Stimulated activated CD4-positive, alpha-beta T cell treated with anti-CD3 and anti-CD28 coated beads, Interleukin-12 subunit alpha, Interleukin-12 subunit beta, amount 100 ng/mL, for 4 hours (primary cell): ENCODE measurements at regions not wholly inside any gene's neighbourhood (a gene's known extent, or its start where the extent isn't known, plus 50 kb on each side); places are given as distances from the start of the nearest gene placed in this dataset.
"Not testable (repeated sequence)": the region's sequence is repeated elsewhere in the genome, so short reads cannot be mapped to it uniquely, and the experiment has no call there.

Experiments
- DNase-seq: peaks from one replicate; pipeline ENCODE4 v3.0.0-alpha.2; 2020

DNA sequence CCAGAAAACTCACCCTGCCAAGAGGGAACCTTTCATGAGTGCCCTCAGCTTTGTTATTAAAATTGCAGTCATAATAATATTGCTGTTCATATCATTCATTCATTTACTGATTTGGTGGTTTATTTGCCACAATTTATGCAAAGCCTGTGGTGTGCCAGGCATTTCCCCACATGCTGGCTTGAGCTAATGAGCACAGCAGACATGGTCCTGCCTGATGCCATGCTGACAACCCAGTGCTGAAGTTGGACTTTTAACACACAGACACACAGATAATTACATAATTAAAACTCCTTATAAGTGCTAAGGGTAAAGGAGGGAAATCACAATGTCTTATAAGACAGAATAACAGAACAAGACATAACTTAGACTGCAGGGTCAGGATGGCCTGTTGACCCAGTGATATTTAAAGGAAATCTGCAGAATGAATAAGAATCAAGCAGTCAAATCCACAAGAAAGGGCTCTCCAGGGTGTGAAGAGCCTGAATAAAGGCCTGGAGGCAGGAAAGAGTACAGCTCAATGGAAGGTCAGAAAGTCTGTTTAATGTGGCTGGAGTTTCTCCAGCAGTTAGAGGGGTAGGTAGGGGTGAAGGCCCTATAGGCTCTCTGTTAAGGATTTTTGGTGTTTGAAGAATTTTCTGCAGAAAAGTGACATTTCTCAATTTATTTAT lies 196.9 kb upstream of the CDH11 start:
- no peak for DNase-seq

DNA sequence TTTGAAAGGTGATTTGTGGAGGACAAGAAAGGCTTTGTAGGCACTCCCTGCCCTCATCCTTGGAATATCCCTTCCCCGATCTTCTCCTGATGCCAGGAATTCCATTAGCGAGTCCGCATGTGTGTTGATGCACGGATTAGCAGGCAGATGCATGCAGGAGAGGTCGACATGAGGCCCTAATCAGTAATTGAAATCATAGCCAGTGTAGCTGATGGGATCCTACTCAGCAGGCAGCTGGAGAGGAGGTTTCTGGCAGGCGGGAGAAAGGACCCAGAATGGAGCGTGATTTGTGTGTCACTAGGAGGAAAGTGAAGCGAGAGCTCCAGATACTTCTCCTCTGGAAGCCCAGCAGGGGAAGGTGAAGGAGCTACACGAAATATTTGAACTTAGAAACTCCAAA lies 196.3 kb upstream of the CDH11 start:
- DNase-seq = no peak

DNA sequence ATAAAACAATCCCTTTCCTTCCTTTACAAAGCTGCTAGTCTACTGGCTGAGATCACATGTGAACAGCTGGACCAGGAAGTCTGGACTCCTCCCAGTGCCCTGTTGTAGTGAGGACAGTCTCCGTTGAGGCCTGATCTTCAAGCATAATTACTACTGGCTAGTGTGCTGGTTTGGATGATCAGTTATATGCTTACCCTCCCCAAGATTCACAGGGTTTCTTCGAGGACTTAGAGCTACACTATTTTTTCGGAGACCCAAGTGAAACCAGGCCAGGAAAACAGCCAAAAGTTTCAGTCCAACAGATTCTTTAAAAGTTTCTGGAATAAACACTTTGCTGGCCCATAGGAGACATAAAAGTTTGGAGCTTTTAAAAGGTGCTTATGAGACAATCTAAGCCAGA lies 194.9 kb upstream of the CDH11 start:
- no peak for DNase-seq

DNA sequence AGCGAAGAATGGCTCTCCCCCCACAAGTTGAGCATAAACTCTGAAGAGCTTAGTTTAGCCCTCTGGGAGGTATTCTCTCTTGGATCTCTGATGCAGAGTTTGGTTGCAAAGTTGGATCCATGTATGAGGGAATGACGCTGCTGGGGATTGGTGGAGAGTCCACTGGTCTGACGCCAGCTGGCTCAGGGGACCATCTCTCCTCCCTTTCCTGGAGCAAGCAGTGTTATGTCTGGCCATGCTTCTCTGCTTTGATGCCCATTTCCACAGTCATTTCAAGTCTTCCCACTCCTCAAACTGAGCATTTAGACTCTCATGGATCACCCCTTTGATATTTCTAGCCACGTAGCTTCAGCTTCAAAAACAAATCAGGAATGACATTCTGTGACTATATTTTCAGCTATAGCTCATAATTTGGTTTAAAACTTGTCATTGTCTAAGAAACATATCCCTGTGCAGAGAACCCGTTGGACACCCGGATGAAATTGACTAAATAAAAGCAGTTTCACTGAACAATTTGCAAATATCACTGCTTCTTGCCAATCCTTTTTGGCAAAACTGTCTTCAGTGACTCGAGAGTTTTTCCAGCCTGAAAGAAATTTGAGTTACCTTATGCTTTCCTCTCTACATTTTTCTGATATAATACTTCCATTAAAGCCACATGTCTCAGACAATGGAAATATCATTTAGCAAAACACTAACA lies 193.4 kb upstream of the CDH11 start:
- no peak for DNase-seq

DNA sequence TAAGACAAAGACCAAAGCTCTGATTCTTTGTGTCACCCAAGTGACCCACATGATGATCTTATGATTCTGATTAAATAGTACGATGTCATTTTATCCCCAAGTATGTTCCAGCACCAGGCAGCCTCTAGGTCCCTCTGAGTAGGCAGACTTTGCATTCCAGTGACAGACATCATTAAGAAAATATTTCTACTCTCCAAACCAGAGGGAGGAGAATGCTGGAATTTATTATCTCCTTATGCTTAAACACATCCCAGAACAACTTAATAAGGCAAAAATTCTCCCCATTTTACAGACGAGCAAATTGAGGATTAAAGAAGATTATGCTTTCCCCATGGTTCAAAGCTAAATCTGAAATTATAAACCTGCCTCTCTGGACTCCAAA lies 192.8 kb upstream of the CDH11 start:
- DNase-seq = no peak

DNA sequence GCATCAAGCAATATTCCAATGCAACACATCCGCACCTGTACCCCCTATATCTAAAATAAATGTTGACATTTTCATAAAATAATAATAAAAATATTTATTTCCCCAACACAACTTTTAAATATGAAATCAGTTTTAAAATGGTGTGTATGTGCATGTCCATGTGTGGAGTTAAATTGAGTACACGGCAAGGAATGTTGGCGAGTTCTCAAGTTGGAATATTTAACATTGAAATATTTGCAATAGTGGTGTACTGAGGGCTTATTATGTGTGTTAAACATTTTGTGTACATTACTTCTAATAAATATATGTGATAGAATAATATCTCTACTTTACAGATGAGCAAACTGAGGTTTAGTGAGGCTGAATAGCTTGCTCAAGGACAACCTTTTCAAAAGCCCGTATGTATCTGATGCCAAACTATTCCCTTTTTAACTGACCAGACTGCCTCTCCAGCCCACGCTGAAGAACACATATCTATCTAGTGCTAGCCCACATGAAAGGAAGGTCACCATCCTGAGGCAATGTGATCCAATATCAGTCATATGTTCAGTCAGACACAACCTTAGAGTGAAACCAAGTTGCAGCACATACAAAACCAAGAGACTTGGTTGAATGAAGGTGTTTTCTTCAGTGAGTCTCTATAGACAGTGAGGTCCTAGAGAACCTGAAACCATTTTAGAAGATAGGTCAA lies 192.2 kb upstream of the CDH11 start:
- DNase-seq = no peak

DNA sequence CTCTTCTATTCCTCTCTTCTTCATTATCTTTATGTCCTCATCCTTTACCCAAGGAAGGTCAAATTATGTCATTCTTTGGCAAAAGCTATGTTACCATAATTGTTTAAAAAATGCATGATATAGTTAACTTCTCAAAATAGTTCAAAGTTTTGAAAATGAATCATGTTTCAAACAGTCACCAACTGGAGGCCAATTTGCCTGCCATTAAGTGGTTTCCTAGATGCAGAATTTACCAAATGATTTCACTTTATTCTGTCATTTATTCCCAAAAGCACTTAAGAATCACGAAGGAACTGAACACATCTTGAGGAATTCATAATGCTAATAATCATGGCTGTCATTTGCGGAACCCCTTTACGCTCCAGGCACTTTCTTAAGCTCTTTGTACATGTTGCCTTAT lies 190.9 kb upstream of the CDH11 start:
- DNase-seq = no peak

DNA sequence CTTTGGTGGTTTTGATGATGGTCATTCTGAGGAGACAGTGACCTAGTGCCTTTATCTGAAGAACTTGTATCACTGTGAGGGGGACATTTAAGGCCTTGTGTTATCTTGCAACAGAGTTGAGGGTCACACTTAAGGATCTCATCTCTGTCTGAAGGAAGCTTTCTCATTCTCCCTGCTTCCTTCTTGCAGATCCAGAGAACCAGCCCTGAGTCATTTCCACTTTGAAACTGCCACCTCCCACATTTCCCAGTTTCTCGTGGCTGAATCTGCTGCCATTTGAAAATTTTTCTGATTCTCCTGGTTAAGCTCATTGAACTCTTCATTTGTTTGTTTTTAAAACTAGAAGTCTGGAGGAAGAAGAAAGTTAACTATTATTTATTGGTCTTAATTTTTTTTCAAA lies 190.2 kb upstream of the CDH11 start:
- no peak for DNase-seq

DNA sequence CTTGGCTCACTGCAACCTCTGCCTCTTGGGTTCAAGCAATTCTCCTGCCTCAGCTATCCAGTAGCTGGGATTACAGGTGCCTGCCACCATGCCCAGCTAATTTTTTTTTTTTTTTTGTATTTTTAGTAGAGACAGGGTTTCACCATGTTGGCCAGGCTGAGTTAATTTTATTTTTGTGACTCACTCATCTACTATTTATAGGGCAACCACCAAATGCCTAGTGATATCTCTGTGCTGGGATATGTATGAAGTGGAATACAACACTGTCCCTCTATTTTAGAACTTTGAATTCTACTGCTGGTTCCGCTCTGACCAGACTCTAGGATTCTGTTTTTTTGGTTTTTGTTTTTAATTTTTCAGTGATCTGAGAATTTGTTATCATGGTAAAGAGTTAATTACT lies 188.6 kb upstream of the CDH11 start:
- DNase-seq = not testable (repeated sequence)

DNA sequence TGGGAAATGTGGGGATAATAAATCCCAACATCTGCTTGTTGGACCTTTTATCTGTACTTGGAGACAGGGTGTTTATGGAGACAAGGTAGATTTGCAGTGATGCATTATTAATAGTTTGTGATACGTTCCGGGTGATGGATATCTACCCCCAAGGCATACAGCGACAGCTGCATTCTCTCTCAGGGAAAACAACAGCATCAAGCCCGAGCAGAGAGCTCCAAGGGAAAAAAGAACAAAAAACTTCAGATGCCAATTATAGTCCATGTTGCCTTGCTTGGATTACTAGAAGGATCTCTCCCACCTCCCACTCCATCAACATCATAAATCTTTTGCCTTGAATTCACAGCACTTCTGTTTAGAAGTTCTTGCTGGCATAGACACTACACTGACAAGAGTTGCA lies 187.5 kb upstream of the CDH11 start:
- DNase-seq = no peak

DNA sequence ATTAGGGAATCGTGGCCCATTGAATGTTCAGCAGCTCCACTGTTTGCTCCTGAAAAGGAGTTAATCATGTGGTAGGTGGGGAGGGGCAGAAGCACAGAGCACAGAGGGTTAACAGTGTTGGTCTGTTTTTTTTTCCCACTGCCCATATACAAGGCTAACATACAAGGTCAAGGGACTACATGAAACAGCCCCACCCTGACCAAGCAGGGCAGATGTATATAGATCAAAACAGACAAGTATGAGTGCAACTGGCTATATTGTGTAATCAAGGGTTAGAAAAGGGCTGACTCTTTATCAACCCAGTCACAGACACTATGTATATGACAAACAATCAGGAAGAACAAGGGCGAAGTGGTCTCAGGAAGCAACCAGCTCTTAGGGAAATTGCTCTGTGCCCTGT lies 186.6 kb upstream of the CDH11 start:
- DNase-seq = no peak

DNA sequence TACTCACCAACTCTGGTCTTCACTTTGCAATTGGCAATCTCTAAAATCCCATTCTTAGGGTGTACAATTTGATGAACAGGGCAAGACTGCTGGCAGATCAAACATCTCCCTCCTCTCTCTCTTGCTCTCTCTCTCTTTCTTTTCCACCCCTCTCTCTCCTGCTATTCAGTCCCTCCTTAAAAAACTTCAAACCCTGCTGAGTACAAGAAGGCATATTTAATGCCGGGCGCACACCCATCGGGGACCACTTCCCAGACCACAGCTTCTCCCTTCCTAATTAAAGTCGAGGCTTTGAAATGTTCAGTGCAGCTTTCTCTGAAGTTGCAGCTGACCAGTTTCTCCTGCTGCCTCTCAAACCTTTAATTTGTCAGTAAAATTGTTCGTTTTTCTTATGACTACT lies 185.4 kb upstream of the CDH11 start:
- DNase-seq = no peak

DNA sequence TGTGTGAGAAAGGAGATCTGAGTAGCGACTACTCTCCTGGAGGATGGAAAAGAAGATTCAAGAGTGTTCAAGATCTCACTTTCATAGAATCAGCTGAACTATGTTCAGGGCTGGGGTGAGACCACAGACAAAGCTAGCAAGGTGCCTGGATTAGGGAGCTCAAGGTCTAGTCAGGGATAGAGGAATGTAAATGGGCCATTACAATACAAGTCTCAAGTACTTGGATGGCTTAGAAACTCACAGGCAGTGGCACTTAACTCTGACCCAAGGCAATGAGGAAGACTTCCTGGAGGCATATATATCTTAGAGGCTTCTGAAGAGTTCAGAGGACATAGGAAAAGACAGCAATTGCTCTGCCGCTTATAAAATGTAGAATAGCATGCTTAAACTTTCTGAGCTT lies 184.9 kb upstream of the CDH11 start:
- DNase-seq = no peak

DNA sequence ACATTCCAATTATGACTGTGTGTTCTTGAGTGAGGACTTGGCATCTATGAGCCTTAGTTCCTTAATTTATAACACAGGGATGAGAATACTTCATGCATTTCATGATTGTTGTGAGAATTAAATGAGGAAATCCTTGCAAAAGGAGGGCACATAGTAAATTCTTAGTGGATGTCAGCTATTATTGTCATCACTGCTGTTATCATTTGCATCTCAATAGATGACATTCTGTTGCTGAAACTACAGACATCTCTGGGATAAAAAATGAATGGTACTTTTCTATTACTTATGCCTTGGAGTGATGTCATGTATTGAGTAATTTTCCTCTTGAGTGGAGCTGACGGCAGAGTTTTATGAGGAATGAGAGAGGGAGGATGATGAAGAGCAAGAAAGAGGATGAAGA lies 184.4 kb upstream of the CDH11 start:
- no peak for DNase-seq

DNA sequence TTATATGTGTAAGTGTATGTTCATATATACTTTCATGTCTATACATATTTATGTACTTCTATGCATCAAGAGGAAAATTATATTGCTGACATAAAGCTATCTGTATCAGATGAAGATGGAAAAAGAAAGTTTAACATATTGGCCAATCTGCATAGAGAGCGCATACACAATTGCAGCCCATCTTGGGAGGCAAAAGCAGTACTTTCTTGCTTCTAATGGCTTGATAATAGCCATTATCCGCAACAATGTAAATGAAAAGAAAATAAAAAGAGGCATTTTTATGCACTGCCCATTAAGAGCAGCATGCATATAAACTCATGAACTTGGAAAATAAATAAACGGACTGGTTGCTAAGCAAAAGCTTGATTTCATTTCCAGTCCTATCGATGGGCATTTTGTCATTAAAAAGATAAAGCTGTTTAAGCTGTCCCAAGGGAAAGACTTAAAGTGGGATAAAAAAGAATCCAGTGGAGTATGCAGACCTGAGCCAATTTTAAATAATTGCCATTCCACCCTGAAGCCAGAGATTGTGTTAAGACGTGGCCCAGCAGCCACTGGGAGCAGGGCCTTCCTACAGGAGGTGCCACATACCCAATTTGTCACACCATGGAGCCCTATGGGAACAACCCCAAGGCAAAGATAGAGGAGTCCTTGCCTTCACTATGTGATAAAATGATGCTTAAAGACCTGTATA lies 183.6 kb upstream of the CDH11 start:
- no peak for DNase-seq

DNA sequence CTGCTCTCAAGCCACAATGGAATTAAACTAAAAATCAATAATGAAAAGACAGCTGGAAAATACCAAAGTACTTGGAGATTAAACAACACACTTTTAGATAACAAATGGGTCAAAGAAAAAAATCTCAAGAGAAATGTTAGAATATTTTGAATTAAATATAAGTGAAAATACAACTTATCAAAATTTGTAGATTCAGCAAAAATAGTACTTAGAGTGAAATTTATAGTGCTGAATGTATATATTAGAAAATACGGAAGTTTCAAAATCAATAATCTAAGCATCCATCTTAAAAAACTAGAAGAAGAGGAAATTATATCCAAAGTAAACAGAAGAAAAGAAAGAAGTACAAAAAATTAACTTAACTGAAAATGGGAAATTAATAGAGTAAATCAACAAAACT lies 179.2 kb upstream of the CDH11 start:
- no peak for DNase-seq

DNA sequence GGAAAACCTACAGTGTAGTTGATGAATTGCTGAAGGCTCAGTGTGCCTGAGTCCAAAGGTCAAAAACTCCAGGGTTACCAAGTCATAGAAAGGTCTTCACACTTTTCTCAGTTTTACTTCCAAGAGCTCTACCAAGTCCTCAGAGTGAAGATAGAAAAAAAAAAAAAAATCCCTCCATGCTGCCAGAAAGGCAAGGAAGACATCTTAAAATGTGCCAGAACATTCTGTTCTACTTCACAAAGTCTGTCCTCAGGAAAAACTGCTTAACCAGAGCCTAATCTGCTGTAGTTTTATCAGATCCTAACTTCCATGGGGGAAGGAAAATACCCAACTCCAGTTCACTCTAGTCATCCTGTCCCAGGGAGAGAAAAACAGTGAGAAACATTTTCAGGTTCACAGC lies 175.6 kb upstream of the CDH11 start:
- DNase-seq = no peak

DNA sequence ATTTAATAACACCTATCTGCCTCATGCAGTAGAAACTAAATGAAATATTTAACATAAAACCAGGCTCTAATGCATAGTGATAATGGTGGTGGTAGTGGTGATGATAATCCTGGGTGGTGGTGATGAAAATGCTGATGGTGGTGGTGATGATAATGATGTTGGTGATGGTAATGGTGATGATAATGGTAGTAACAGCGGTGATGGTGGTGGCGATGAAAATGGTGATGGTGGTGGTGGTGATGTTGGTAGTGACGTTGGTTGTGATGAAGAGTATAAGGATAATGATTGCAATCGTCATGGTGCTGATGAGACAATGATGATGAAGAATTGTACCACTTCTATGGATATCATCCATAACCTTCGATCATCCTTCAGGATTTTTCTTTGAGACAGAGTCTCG lies 173.7 kb upstream of the CDH11 start:
- DNase-seq = no peak

DNA sequence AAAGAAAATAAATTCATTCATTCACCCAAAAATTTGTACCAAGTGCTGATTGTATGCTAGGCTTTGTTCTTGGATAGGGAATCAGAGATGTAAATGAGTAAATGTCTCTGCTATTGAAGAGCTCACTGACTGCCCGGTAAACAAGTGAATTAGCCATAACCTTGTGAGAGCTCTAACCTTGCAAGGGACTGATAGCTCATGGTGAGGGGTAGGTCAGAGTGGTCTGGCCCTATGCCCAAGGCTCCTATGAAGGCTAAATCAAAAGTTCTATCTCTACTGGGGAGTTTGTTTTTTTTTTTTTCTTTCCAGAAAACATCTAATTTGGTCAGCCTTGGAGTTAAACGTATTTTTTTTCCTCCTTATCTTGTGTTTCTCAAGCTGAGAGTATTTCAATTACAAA lies 172.8 kb upstream of the CDH11 start:
- DNase-seq = no peak

DNA sequence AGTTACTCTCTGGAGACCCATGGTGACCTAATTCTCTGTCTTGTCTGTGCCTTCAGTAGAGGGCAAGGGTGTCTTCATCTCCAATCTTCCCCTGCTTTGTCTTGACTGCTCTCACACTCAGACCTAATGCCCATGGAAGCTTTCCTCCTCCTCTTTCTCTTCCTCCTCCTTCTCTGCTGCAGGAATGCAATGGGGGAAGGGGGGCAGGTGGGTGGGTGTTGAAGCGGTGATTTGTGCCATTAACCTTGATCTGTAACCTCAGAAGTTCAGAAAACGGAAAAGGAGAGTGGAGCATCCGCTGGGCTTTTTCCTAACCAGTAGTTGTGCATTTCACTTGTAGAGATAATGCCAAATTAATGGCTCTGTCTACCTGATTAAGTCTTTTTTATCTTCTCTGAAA lies 172.3 kb upstream of the CDH11 start:
- no peak for DNase-seq

DNA sequence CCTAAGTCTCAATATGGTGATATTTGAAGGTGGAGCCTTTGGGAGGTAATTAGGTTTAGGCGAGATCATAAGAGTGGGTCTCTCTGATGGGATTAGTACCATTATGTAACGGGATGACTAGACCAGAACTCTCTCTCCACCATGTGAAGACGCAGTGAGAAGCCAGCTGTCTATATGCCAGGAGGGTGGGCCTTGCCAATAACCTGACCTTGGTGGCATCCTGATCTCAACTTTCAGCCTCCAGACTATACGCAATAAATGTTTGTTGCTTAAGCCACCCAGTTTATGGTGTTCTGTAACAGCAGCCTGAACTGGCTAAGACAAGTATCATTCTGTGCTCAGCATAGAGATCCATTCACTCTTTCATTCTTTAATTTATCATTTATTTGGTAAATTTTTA lies 167.2 kb upstream of the CDH11 start:
- no peak for DNase-seq

DNA sequence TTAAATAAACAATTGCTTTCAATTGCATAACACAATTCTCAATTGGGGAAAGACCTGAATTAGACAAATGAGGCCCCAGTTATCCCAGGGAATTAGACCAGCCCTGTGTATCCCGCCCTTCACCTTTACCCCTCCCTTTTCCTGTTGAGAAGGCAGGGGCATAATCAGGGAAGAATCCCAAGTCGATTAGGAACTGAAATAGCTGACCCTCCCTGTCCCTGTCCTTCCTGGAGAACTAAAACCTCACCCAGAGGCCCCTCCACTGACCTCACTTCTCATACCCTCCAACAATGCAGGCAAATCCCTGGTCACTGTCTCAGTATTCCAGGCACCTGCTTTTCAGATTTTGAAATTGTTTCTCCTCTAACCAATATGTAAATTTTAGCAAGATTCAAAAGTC lies 165.4 kb upstream of the CDH11 start:
- no peak for DNase-seq

DNA sequence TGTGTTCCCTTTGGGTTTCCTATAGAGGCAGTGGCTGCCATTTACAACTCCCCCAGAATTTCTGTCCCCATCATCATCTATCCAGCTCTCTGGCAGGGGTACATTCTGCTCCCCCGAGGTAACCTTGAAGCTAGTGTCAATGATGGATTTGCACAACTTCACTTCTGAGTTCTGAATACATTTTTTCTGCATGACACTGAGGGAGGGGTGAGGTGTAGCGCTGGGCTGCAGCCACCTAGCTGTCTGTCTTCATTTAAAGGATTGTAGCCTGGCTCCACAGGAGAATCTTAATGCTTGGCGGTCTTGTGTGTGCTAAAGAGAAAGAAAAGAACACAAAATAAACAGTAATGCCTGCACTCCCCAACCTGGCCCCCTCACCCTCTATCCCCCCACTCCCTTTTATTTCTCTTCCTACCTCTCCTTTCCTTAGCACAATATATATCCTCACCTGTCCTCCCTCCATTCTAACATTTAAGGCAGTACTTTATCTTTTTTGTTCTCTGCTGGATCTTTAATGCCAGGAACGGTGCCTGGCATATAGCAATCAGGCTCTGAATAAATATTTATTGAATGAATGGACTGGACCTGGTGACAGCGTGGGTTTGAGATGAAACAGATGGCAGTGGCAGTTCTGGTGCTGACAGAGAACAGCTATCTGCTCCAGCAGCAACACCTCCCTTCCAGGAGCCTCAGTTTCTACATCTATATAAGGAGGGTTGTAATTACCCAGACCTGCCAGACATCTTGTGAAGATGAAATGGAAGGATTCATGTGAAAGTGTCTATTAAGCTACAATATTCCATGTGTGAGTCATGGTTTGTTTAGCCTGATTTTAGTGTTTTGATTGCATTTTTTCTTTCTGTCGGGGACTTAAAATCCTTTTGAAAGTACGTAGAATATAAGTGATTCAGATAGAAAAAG lies 163.5 kb upstream of the CDH11 start:
- no peak for DNase-seq
